ENCODE measurements at regions not wholly inside any gene's neighbourhood (a gene's known extent, or its start where the extent isn't known, plus 50 kb on each side); places are given as distances from the start of the nearest gene placed in this dataset.

DNA sequence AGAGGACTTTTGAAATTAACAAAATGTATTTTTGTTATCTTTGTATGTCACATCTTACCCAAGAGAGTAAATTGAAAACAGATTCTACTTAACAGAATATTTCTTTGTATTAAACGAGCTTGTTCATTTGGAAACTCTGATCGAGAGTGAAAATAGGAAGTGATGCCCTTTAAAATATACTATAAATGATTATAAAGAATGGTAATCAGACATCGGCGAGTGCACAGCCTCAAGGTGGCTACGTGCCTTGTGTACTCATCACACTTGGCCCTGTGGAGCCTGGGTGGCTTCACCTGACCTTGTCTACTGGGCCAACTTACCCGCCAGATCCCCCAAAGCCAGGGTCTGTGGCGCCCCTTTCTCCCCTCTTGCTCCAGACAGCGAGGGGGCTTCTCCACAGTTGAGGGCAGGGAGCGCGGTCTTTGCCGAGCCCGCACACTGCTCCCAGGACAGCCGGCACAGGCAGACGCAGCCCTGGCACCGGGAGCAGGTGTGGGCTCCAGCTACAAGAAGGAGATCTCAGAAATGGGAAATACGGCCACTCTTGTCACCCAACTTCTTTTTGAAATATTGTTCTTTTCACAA lies 243.2 kb downstream of the CEMIP2 start:
- no CpG with 5 or more reads among the region's 16 CpGs for WGBS (ENCODE audit: extremely low coverage, insufficient coverage, low lambda C conversion rate)
- Histone ChIP-seq H4K5ac (ENCODE audit: low read length) (no peak overlapping the region), H2BK15ac (replicated peaks; ENCODE audit: low read depth) (no peak overlapping the region), H3K4me1 (ENCODE audit: control insufficient read depth, low read depth, low read length) (no peaks in the 10 kb centered on the region), H3K56ac (ENCODE audit: low read length) (no peak overlapping the region), H3K79me2 (ENCODE audit: control insufficient read depth, insufficient read depth, low read length) (no peaks in the 10 kb centered on the region), H2BK120ac (ENCODE audit: low read depth, low read length) (no peak overlapping the region), H2BK5ac (ENCODE audit: low read length) (no peak overlapping the region), H3K4me3 (ENCODE audit: low read length) (no peak overlapping the region), H3K18ac (ENCODE audit: low read length) (no peak overlapping the region), H3K79me1 (ENCODE audit: low read length) (no peaks in the 10 kb centered on the region), H3K27ac (ENCODE audit: low read depth, low read length) (no peak overlapping the region), H3K27me3 (ENCODE audit: insufficient read depth, low read length, poor library complexity) (no peaks in the 10 kb centered on the region), H3K9ac (ENCODE audit: low read length) (no peak overlapping the region), H3K23ac (ENCODE audit: low read length) (no peak overlapping the region), H4K8ac (ENCODE audit: low read depth, low read length) (no peak overlapping the region), H2AK5ac (ENCODE audit: low read length) (no peak overlapping the region), H3K4ac (ENCODE audit: low read depth, low read length) (no peak overlapping the region), H3K4me2 (ENCODE audit: low read length) (no peak overlapping the region), H3K36me3 (ENCODE audit: control insufficient read depth, insufficient read depth, low read length) (no peaks in the 10 kb centered on the region)
- no peak for DNase-seq

- Histone ChIP-seq H2BK120ac (ENCODE audit: low read depth, low read length) (no peak overlapping the region), H3K36me3 (ENCODE audit: control insufficient read depth, insufficient read depth, low read length) (no peaks in the 10 kb centered on the region), H3K56ac (ENCODE audit: low read length) (no peak overlapping the region), H3K79me2 (ENCODE audit: control insufficient read depth, insufficient read depth, low read length) (no peaks in the 10 kb centered on the region), H4K8ac (ENCODE audit: low read depth, low read length) (no peak overlapping the region), H3K27ac (ENCODE audit: low read depth, low read length) (no peak overlapping the region), H3K4me3 (ENCODE audit: low read length) (no peak overlapping the region), H3K79me1 (ENCODE audit: low read length) (no peaks in the 10 kb centered on the region), H2BK15ac (replicated peaks; ENCODE audit: low read depth) (no peak overlapping the region), H3K9ac (ENCODE audit: low read length) (no peak overlapping the region), H3K18ac (ENCODE audit: low read length) (no peak overlapping the region), H3K4me2 (ENCODE audit: low read length) (no peak overlapping the region), H3K4ac (ENCODE audit: low read depth, low read length) (no peak overlapping the region), H2BK5ac (ENCODE audit: low read length) (no peak overlapping the region), H3K23ac (ENCODE audit: low read length) (no peak overlapping the region), H3K4me1 (ENCODE audit: control insufficient read depth, low read depth, low read length) (no peaks in the 10 kb centered on the region), H2AK5ac (ENCODE audit: low read length) (no peak overlapping the region), H4K5ac (ENCODE audit: low read length) (no peak overlapping the region), H3K27me3 (ENCODE audit: insufficient read depth, low read length, poor library complexity) (no peaks in the 10 kb centered on the region)
- no CpG with 5 or more reads among the region's 1 CpG for WGBS (ENCODE audit: extremely low coverage, insufficient coverage, low lambda C conversion rate)
- no peak for DNase-seq
Observed at GRCh38 chr9:71524516-71524915, 243.8 kb downstream of the CEMIP2 start.

GRCh38 chr9:71521132-71521531 lies 247.2 kb downstream of the CEMIP2 start:
- no peaks in the 10 kb centered on the region for H3K36me3 ChIP-seq (ENCODE audit: control insufficient read depth, insufficient read depth, low read length)
- H3K23ac ChIP-seq (ENCODE audit: low read length): no peak overlapping the region
- WGBS (ENCODE audit: extremely low coverage, insufficient coverage, low lambda C conversion rate): no CpG with 5 or more reads among the region's 3 CpGs
- H2AK5ac ChIP-seq (ENCODE audit: low read length): no peak overlapping the region
- H3K18ac ChIP-seq (ENCODE audit: low read length): no peak overlapping the region
- H4K8ac ChIP-seq (ENCODE audit: low read depth, low read length): no peak overlapping the region
- H2BK15ac ChIP-seq (replicated peaks; ENCODE audit: low read depth): no peak overlapping the region
- no peak overlapping the region for H2BK120ac ChIP-seq (ENCODE audit: low read depth, low read length)
- no peak for DNase-seq
- H3K4me3 ChIP-seq (ENCODE audit: low read length): no peak overlapping the region
- no peak overlapping the region for H3K4me2 ChIP-seq (ENCODE audit: low read length)
- no peak overlapping the region for H2BK5ac ChIP-seq (ENCODE audit: low read length)
- no peak overlapping the region for H3K27ac ChIP-seq (ENCODE audit: low read depth, low read length)
- no peaks in the 10 kb centered on the region for H3K79me2 ChIP-seq (ENCODE audit: control insufficient read depth, insufficient read depth, low read length)
- peaks cover 3% of the 10 kb centered on the region for H3K4me1 ChIP-seq (ENCODE audit: control insufficient read depth, low read depth, low read length)
- no peak overlapping the region for H3K56ac ChIP-seq (ENCODE audit: low read length)
- no peak overlapping the region for H3K4ac ChIP-seq (ENCODE audit: low read depth, low read length)
- no peak overlapping the region for H3K9ac ChIP-seq (ENCODE audit: low read length)
- H3K27me3 ChIP-seq (ENCODE audit: insufficient read depth, low read length, poor library complexity): no peaks in the 10 kb centered on the region
- H4K5ac ChIP-seq (ENCODE audit: low read length): no peak overlapping the region
- no peaks in the 10 kb centered on the region for H3K79me1 ChIP-seq (ENCODE audit: low read length)

GRCh38 chr9:71519098-71519696 lies 249.1 kb downstream of the CEMIP2 start:
- DNase-seq: peak; percentile 45
- peaks cover 3% of the 10 kb centered on the region for H3K4me1 ChIP-seq (ENCODE audit: control insufficient read depth, low read depth, low read length)
- H3K79me2 ChIP-seq (ENCODE audit: control insufficient read depth, insufficient read depth, low read length): no peaks in the 10 kb centered on the region
- no peak overlapping the region for H3K4ac ChIP-seq (ENCODE audit: low read depth, low read length)
- no peak overlapping the region for H3K23ac ChIP-seq (ENCODE audit: low read length)
- no peak overlapping the region for H3K56ac ChIP-seq (ENCODE audit: low read length)
- H3K27ac ChIP-seq (ENCODE audit: low read depth, low read length): no peak overlapping the region
- H2BK15ac ChIP-seq (replicated peaks; ENCODE audit: low read depth): no peak overlapping the region
- H2AK5ac ChIP-seq (ENCODE audit: low read length): no peak overlapping the region
- no peak overlapping the region for H4K8ac ChIP-seq (ENCODE audit: low read depth, low read length)
- H3K27me3 ChIP-seq (ENCODE audit: insufficient read depth, low read length, poor library complexity): no peaks in the 10 kb centered on the region
- H3K36me3 ChIP-seq (ENCODE audit: control insufficient read depth, insufficient read depth, low read length): no peaks in the 10 kb centered on the region
- H3K4me3 ChIP-seq (ENCODE audit: low read length): no peak overlapping the region
- H3K4me2 ChIP-seq (ENCODE audit: low read length): no peak overlapping the region
- WGBS (ENCODE audit: extremely low coverage, insufficient coverage, low lambda C conversion rate): no CpG with 5 or more reads among the region's 1 CpG
- no peak overlapping the region for H4K5ac ChIP-seq (ENCODE audit: low read length)
- no peak overlapping the region for H2BK120ac ChIP-seq (ENCODE audit: low read depth, low read length)
- H3K9ac ChIP-seq (ENCODE audit: low read length): no peak overlapping the region
- H2BK5ac ChIP-seq (ENCODE audit: low read length): no peak overlapping the region
- no peaks in the 10 kb centered on the region for H3K79me1 ChIP-seq (ENCODE audit: low read length)
- no peak overlapping the region for H3K18ac ChIP-seq (ENCODE audit: low read length)

GRCh38 chr9:71518045-71518827 lies 250.1 kb downstream of the CEMIP2 start:
- Histone ChIP-seq H2BK120ac (ENCODE audit: low read depth, low read length) (no peak overlapping the region), H4K5ac (ENCODE audit: low read length) (no peak overlapping the region), H3K4me1 (ENCODE audit: control insufficient read depth, low read depth, low read length) (peaks cover 3% of the 10 kb centered on the region), H3K27ac (ENCODE audit: low read depth, low read length) (no peak overlapping the region), H3K23ac (ENCODE audit: low read length) (no peak overlapping the region), H2BK5ac (ENCODE audit: low read length) (no peak overlapping the region), H3K4me2 (ENCODE audit: low read length) (no peak overlapping the region), H4K8ac (ENCODE audit: low read depth, low read length) (no peak overlapping the region), H3K27me3 (ENCODE audit: insufficient read depth, low read length, poor library complexity) (no peaks in the 10 kb centered on the region), H3K18ac (ENCODE audit: low read length) (no peak overlapping the region), H3K4me3 (ENCODE audit: low read length) (no peak overlapping the region), H3K9ac (ENCODE audit: low read length) (no peak overlapping the region), H3K79me2 (ENCODE audit: control insufficient read depth, insufficient read depth, low read length) (no peaks in the 10 kb centered on the region), H3K36me3 (ENCODE audit: control insufficient read depth, insufficient read depth, low read length) (no peaks in the 10 kb centered on the region), H2AK5ac (ENCODE audit: low read length) (no peak overlapping the region), H3K4ac (ENCODE audit: low read depth, low read length) (no peak overlapping the region), H3K79me1 (ENCODE audit: low read length) (no peaks in the 10 kb centered on the region), H2BK15ac (replicated peaks; ENCODE audit: low read depth) (no peak overlapping the region), H3K56ac (ENCODE audit: low read length) (no peak overlapping the region)
- no peak for DNase-seq
- WGBS (ENCODE audit: extremely low coverage, insufficient coverage, low lambda C conversion rate): no CpG with 5 or more reads among the region's 3 CpGs
